Keratinocyte (primary cell): ENCODE measurements at regions not wholly inside any gene's neighbourhood (a gene's known extent, or its start where the extent isn't known, plus 50 kb on each side); places are given as distances from the start of the nearest gene placed in this dataset.

ENCODE experiments used
- DNase-seq: peaks from one replicate; pipeline ENCODE4 v3.0.0-alpha.2; 2011; ENCODE audit warnings: low read depth, missing footprints, low spot score
- FAIRE-seq: peaks from 2 replicates; lab custom pipeline; 2011; peaks lifted over from hg19 to GRCh38; lab: Jason Lieb, UNC
- H2AFZ ChIP-seq: 2 replicates; pipeline ENCODE4 v1.6.0; 2012; ENCODE audit warnings: low read length, control low read depth, inconsistent platforms; ENCODE audit not compliant: control insufficient read depth
- H3K27ac ChIP-seq: 2 replicates; pipeline ENCODE4 v1.5.1; 2011; ENCODE audit warnings: low read length; ENCODE audit not compliant: control insufficient read depth, insufficient read depth
- H3K27me3 ChIP-seq: 3 replicates; pipeline ENCODE4 v1.6.0; 2011; ENCODE audit warnings: low read length; ENCODE audit not compliant: control insufficient read depth, insufficient read depth; ENCODE audit errors: extremely low read depth
- H3K36me3 ChIP-seq, 2 experiments: 2 replicates in 1 of 2; 3 replicates in 1 of 2; pipeline ENCODE4 v1.5.1; 2011; ENCODE audit warnings: low read length in 2 of 2, mild to moderate bottlenecking in 1 of 2; ENCODE audit not compliant: control insufficient read depth in 2 of 2, insufficient read depth in 2 of 2; ENCODE audit errors: extremely low read depth in 1 of 2
- H3K4me1 ChIP-seq: 3 replicates; pipeline ENCODE4 v1.5.1; 2011; ENCODE audit warnings: low read length; ENCODE audit not compliant: control insufficient read depth, insufficient read depth; ENCODE audit errors: extremely low read depth
- H3K4me2 ChIP-seq: 3 replicates; pipeline ENCODE4 v1.6.0; 2011; ENCODE audit warnings: low read depth, low read length; ENCODE audit not compliant: control insufficient read depth, insufficient read depth; ENCODE audit errors: extremely low read depth
- H3K4me3 ChIP-seq, 3 experiments: fragments of 200-600 bp in 1 of 3; sonication (generic) in 1 of 3; 2 replicates in 2 of 3; 3 replicates in 1 of 3; pipeline ENCODE4 v1.5.1; 2011 to 2016; ENCODE audit warnings: low read length in 3 of 3, mild to moderate bottlenecking in 3 of 3, control low read depth in 2 of 3, inconsistent platforms in 1 of 3, low read depth in 1 of 3, mixed read lengths in 1 of 3, mixed run types in 1 of 3, moderate library complexity in 1 of 3; ENCODE audit not compliant: control insufficient read depth in 2 of 3, insufficient read depth in 2 of 3; ENCODE audit errors: extremely low read depth in 1 of 3
- H3K79me2 ChIP-seq: 2 replicates; pipeline ENCODE4 v1.6.0; 2012; ENCODE audit warnings: low read length; ENCODE audit not compliant: control insufficient read depth, insufficient read depth
- H3K9ac ChIP-seq: 3 replicates; pipeline ENCODE4 v1.6.0; 2011; ENCODE audit warnings: low read length; ENCODE audit not compliant: control insufficient read depth, insufficient read depth; ENCODE audit errors: extremely low read depth
- H3K9me1 ChIP-seq: 3 replicates; pipeline ENCODE4 v1.6.0; 2011; ENCODE audit warnings: low read length; ENCODE audit not compliant: control insufficient read depth, insufficient read depth; ENCODE audit errors: extremely low read depth
- H3K9me3 ChIP-seq: 2 replicates; pipeline ENCODE4 v1.5.1; 2012; ENCODE audit warnings: low read depth, low read length; ENCODE audit not compliant: control insufficient read depth
- H4K20me1 ChIP-seq: 3 replicates; pipeline ENCODE4 v1.6.0; 2011; ENCODE audit warnings: low read length; ENCODE audit not compliant: control insufficient read depth, insufficient read depth; ENCODE audit errors: extremely low read depth
- CTCF ChIP-seq, 3 experiments: IDR thresholded peaks in 1 of 3; conservative IDR thresholded peaks in 1 of 3; optimal IDR thresholded peaks in 1 of 3; 2 replicates in 2 of 3; 3 replicates in 1 of 3; pipeline versions ENCODE3 to v1.5.1; 2011; ENCODE audit warnings: low read length in 3 of 3, mild to moderate bottlenecking in 3 of 3, moderate library complexity in 2 of 3, control low read depth in 1 of 3, inconsistent platforms in 1 of 3; ENCODE audit not compliant: insufficient read depth in 2 of 3; ENCODE audit errors: extremely low read depth in 1 of 3
- EZH2 ChIP-seq: IDR thresholded peaks from one replicate; pipeline ENCODE4 v1.6.1; 2012; ENCODE audit warnings: inconsistent platforms, mild to moderate bottlenecking, low read length, moderate library complexity
- dilution Hi-C: fragments of 300-500 bp; cut with MboI; formaldehyde crosslinking; loops from one replicate; pipeline ENCODE4 v1.7.0; 2020; ENCODE audit warnings: low sequenced_read_pairs; ENCODE audit not compliant: extremely low pct_ligation_motif_present

DNA sequence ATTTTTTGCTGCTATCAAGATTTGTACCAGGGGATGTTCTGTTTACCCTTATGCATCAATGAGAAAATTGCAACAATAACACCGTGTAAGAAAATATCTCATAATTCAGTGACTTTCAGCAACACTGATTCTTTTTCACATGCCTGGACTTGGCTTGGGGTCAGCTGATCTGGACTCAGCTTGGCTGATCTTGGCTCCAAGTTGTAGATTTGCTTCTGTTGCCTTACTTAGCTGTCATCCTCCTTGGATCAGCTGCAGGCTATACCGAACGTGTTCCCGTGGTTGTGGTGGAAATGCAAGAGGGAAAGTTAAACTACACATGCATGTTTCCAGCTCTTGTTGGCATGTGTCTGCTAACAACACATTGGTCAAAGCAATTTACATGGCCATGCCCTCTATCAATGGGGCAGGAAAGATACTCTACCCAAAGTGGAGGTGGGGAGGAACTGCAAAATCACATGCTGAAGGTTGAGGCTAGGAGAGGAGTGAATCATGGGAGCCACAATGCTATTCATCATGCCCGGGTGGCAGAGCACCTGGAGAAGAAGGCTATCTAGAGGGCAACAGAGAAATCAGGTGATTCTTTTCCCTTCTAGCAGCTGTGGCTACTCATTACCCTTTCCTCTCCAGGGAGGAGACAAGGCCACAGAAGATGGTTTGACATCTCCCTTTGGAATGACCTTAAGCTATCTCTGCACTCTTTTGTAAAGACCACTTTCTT, 1276.3 kb upstream of the AUTS2 start:
- DNase-seq = peak; percentile 32
- Histone ChIP-seq H2AFZ (no peak overlapping the region), H3K27me3 (no peaks in the 10 kb centered on the region), H3K27ac (peak overlapping the region; percentile 19), H3K4me2 (peak overlapping the region; percentile 38), H3K79me2 (no peaks in the 10 kb centered on the region), H3K9me3 (no peaks in the 10 kb centered on the region), H3K36me3 (no peaks in the 10 kb centered on the region), H3K9ac (no peak overlapping the region), H3K4me3 (no peak overlapping the region), H3K9me1 (no peaks in the 10 kb centered on the region), H3K4me1 (peaks cover 17% of the 10 kb centered on the region), H4K20me1 (no peaks in the 10 kb centered on the region)
- no peak for TF ChIP-seq CTCF (optimal IDR thresholded peaks at IDR 0.05 in 1 of 3, IDR thresholded peaks at IDR 0.05 in 1 of 3, conservative IDR thresholded peaks at IDR 0.05 in 1 of 3; ENCODE audit: extremely low read depth in 1 of 3, insufficient read depth in 2 of 3, low read length in 3 of 3)
- no peak for TF ChIP-seq EZH2
- FAIRE-seq = peak; percentile 75
- dilution Hi-C loops = no loop called here

DNA sequence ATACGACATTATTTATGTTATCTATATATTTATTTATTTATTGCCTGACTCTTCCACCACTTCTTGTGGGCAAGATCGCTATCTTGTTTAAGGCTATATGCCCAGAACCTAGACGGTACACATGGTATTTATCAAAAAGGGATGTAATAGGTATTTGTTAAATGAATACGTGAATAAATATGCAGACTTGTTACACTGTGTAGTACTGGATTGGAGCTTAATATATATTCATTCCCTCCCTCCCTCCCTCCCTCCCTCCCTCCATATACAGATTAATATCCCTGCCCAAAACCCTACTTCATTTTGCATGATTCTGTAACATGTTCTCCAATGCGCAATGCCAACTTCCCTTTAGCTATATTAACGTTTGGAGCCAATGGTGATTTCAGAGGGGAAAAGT, 1273.7 kb upstream of the AUTS2 start:
- Histone ChIP-seq H3K9me3 (no peaks in the 10 kb centered on the region), H3K4me2 (no peak overlapping the region), H3K4me1 (peaks cover 17% of the 10 kb centered on the region), H4K20me1 (no peaks in the 10 kb centered on the region), H3K9me1 (no peaks in the 10 kb centered on the region), H3K79me2 (no peaks in the 10 kb centered on the region), H3K36me3 (no peaks in the 10 kb centered on the region), H3K27me3 (no peaks in the 10 kb centered on the region), H2AFZ (no peak overlapping the region), H3K4me3 (no peak overlapping the region), H3K27ac (no peak overlapping the region), H3K9ac (no peak overlapping the region)
- TF ChIP-seq EZH2 (no peak), CTCF (optimal IDR thresholded peaks at IDR 0.05 in 1 of 3, IDR thresholded peaks at IDR 0.05 in 1 of 3, conservative IDR thresholded peaks at IDR 0.05 in 1 of 3; ENCODE audit: extremely low read depth in 1 of 3, insufficient read depth in 2 of 3, low read length in 3 of 3) (no peak)
- dilution Hi-C loops = no loop called here
- DNase-seq (no peak), FAIRE-seq (no peak)
